ENCODE measurements at regions not wholly inside any gene's neighbourhood (a gene's known extent, or its start where the extent isn't known, plus 50 kb on each side); places are given as distances from the start of the nearest gene placed in this dataset.
"Not testable (repeated sequence)": the region's sequence is repeated elsewhere in the genome, so short reads cannot be mapped to it uniquely, and the experiment has no call there.

DNA sequence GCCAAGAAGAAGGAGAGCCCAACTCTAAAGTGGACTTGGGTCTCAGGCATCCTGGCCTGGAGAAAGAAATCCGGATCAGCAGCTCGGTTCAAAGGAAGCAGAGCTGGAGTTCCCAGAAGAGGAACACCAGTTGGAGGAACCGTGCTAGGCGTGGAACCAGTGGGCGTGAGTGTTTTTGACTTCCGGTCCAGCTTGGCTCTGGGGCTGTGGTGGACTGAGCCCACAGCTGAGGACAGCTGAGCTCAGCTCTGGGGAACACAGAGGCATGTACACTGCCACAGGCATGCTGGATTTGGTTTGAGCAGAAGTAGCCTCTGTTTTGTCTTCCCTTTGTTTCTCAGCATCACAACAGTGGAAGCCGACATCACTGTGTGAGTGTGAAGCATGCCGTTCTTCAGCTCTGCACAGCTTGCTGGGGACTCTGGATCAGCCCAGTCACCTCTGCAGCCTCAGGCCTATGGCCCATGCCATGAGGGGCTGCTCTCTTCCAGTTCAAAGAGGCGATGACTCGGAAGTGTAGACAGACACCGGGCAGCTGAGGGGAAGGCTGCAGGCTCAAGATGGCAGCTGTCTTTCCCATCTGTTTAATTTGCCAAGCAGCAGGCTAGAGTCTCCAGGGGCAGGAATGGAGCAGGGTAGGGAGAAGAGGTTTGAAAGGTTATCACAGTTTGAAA is 185.8 kb upstream of the UBE3A start:
- no peak for DNase-seq

DNA sequence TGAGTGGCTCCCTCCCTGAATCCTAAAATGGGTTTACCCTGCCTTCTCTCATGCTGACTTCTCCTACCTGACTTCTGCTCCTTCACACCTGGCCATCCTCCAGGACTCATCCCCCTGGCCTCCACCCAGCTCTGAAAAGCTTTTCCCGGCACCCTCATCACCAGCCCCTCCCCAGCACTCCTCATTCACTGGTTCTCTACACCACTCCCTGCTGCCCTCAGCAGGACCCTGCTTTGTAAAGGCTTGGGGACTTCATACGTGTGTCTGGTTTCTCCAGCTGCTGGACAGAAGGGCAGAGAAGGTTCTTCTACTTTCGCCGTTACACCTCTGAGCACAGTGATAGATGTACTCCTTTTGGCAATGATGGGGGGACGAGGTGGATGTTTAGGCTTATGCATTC is 184.9 kb upstream of the UBE3A start:
- DNase-seq = no peak

DNA sequence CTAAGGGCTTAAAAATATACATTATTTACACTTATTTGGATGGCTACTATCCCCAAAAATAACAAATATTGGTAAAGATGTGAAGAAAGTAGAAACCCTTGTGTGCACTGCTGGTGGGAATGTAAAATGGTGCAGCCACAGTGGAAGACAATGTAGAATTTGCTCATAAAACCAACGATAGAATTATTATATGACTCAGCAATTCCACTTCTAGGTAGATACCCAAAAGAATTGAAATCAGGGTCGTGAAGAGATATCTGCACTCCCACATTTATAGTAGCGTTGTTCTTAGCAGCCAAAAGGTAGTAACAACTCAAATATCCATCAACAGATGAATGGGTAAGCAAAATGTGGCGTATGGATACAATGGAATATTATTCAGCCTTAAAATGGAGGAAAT is 181.6 kb upstream of the UBE3A start:
- DNase-seq = no peak

DNA sequence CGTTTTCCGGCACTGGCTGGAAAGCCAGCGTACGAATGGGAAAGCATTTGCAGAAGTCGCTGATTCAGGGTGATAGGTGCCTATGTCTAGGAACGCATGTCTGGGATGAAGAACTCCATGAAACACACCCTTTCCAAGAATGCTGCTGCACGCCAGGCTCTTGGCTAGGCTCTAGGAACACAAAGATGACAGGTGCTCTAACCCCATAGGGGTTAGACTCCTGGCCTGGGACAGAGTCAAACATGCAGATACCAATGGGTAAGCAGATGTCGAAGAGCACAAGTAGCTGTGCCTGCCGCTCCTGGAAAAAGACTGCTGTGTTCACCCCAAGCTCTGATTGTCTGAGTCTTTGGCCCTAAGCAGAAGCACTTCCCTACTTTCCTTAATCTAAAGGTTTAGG is 180.9 kb upstream of the UBE3A start:
- DNase-seq = no peak

DNA sequence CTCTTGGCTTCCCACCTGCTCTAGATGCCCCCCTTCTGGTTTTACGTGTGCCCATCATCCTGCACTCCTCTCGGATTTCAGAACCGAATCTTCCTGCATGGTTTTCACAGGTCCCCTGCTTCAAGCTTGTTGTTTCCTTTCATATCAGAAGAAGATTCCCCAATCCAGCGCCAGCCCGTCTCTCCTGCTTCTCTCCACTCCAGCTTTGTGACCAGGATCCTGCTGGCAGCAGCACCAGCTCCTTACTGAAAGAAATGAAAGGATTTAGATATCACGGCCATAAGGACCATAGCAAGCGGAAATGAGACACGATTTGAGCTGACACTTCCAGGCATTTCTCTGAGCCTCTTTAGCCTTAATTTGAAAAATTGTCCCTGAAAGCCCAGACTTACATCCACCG is 180.3 kb upstream of the UBE3A start:
- DNase-seq = no peak

DNA sequence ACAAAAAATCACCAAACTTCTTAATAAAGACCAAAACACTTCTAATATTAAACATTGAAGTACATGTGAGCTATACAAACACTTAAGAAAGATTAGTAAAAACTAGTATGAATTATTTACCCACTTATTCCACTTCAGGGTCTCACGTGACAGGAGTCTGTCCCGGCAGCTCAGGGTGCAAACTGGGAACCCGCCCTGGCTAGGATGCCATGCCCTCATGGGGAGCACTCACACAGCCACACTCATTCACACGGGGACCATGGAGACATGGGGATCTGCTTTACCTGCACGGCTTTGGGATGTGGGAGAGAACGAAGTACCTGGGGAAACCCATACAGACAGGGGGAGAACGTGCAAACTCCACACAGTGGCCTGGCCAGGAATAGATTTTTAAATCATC is 179.3 kb upstream of the UBE3A start:
- DNase-seq = no peak

DNA sequence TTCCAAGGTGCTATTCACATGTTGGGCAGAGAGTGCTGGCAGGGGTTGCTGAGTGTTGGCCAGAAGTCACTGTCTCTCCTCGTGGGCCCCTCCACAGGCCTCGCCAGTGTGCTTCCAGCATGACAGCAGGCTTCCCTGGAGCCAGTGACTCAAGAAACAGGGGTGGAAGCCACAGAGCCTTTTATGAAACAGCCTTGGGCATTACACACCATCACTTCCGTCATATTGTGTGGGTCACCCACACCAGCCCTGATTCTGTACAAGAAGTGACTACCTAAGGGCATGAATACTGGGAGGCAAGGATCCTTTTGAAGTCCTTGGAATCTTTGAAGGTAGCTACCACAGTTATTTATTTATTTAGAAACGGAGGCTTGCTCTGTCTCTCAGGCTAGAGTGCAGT is 177.6 kb upstream of the UBE3A start:
- DNase-seq = no peak

DNA sequence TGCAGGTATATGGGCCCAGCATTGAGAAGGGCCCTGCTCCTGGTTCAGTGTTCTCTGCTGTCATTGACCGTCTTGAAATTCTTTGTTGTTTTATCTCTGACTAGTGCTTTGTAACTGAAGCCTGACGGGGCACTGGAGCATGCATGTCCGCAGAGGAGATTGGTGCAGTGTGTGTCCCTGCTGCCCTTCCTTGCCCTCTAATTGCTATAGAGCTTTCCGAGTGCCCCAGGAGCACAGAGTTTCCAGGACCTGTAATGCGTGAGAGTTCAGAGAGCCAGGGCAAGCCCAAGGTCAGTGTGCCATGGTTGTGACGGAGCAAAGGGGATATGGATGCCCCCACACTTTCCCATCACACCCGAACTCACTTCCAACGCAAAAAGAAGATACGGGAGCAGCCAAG is 174.3 kb upstream of the UBE3A start:
- DNase-seq = no peak

DNA sequence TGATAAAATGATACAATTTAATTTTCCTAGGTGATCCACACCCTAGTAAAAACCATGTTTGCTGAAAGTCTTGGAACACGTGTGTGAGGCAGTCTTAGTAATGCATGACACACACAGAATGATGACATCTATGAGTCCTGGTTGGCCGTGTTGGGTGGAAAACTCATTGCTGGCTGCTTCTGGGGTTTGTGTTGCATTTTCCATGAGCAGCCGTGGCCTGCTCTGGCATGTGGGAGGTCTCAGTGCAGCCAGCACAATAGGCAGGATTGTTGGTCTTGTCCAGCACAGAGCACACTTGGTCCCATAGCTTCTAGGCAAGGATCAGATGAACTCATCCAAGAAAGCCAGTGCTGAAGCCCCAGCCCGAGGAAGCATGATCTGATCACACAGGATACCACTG is 172.8 kb upstream of the UBE3A start:
- no peak for DNase-seq

DNA sequence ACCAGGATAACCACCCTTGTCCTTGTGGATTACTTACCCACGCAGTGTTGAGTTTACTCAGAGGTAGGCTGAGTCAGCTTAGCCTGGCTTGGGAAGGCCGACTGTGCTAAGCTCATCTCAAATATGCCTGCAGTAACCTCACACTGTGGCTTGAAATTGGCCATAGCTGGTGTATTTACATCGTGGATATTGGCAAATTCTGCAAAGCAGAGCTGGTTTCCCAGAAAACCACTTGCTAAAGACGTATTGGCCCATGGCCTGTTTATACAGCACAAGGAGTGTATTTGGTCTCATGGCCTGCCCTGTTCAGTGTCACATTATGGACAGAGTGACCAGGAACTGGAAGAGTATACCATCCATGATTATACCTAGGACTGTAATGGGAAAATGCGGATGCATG is 170.5 kb upstream of the UBE3A start:
- no peak for DNase-seq

DNA sequence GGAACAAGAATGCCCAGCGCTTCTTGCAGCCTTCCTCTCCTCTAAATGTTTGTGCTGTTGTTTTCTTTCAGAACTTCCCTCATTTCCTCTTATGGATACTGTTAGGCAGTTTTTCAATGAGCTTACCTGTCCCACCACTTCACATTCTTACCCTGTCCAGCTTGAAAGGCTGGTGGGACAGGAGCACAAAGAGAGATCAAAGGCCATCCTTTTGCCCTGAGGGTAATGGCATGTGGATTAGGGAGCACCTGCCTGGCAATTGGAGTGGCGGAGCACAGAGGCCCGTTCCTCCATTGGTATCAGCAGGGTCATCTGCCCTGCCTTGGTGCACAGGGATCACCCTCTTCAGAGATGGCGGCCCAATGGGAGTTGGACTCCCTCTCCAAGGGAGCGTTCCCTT is 170.1 kb upstream of the UBE3A start:
- DNase-seq = no peak

DNA sequence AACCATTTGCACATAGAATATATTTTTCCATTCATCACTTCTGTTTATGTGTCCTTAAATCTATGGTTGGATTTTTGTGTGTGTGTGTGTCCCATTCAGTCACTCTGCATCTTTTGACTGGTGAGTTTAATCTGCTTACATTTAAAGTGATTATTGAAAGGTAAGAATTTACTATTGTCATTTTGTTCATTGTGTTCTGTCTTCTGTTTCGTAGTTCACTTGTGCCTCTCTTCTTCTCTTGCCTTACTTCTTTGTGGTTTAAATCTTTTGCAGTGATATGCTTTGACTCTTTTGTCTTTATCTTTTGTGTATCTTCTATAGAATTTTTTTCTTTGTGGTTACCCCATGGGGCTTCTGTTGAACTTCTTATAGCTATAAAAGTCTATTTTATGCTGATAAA is 166.3 kb upstream of the UBE3A start:
- DNase-seq = no peak

DNA sequence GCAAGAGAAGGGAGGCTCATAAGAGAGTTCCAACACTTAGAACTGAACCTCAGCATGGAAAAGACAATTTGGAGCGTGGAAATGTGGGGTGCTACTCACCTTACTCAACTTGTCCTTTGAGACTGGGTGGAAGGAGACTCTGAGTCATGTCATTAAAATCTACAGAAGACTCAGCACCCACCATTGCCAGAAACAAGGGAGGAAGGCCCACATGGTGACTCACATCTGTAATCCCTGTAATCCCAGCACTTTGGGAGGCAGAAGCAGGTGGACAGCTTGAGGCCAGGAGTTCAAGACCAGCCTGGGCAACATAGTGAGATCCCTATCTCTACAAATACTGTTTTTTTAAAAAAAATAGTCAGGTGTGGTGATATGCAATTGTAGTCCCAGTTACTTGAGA is 161.9 kb upstream of the UBE3A start:
- peak; percentile 25 for DNase-seq

DNA sequence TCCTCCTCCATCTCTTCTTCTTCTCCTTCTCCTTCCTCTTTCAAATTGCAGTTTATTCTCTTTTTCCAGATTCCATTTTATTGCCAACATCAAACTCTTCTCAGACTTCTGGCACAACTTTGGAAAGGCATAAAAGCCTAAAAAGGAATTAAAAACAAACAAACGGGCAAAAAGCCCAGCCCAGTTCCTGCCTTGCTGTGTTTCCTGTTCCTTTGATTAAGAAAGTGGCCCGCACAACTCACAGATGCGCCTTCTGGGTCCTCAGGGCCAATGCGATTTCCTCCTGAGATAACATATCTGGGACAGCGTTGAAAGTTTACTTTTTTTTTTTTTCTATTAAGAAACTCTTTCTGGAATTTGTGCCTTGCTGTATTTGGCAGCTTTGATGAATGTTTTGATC is 158.7 kb upstream of the UBE3A start:
- DNase-seq = no peak

DNA sequence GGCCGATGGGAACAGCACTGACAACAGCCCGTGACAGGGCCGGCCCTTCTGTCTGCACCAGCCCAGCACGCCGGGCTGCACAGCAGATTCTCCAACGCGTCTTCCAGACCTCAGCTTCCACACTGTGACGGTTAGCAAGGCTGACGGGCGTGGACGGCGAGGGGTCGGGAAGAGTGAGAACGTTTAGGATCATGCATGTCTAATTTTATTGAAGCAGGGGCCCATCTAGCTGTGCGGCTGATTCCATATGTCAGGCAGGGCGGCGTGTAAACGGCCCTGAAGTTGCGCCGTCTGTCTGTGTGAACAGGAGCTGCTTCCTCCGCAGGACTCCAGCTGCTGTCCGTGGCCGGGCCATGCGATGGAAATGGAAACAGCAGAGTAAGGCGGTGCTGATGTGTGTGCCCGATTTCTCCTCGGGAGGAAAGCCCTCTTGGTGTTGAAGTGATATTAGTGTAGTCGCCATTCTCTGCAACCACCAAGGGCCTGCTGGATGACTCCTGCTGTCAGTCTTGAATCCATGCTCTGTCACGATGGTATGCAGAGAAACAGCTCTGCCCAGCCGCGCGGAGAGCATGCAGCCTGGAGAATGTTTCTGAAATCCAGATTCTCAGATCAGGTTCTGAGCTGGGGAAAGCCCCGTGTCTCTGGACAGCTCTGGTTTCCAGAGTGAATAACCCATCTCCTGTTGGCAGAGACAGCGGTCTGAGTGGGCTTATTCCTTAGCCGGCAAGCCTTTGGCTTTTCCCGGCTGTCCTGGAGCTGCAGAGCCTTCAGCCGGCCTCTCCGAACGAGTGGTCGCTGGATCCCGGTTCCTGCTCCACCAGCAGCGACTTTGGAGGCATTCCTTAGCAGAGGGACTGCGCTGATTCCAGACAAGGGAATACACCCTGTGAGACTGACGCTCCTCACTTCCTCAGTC is 158.1 kb upstream of the UBE3A start:
- peak; percentile 44 for DNase-seq

DNA sequence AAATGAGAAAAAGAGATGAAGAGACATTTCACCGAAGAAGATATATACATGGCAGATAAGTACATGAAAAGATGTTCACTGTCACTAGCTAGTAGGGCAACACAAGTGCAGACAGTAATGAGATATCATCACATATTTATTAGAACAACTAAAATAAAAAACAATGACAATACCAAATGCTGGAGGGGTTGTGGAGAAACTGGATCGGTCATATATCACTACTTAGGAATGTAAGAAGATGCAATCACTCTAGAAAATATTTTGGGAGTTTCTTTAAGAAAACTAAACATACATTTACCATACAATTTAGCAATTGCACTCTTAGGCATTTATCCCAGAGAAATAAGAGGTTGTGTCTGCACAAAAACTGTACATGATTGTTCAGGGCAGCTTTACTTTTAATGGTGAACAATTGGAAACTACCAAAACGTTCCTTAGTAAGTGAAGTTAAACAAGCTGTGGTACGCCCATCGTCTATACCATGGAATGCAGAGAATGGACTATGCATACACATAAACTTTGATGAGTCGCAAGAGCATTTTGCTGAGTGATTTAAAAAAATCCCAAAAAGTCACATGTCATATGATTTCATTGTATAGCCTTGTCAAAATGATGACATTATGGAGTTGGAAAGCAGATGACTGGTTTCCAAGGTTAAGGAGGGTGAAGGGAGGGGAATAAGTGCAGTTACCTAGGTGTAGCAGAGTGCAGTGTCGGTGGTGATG is 149.0 kb upstream of the UBE3A start:
- DNase-seq = peak; percentile 16

DNA sequence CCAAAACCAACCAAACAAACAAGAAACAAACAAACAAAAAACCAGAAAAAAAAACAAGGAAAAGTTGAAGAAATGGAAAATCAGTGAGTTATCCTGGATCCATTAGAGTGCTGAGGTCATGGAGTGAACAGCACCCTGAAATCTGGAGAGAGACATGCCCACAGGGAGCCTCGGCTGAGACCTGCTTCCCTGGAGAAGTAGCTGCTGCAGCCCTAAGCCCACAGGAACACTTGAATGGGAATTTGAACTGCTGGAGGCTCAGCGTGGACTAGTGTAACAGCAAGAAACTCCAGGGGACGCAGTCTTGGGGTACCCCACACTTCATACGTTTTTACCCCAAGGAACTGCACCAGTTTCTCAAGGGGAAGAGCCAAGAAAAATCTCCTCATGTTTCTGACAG is 144.1 kb upstream of the UBE3A start:
- no peak for DNase-seq

DNA sequence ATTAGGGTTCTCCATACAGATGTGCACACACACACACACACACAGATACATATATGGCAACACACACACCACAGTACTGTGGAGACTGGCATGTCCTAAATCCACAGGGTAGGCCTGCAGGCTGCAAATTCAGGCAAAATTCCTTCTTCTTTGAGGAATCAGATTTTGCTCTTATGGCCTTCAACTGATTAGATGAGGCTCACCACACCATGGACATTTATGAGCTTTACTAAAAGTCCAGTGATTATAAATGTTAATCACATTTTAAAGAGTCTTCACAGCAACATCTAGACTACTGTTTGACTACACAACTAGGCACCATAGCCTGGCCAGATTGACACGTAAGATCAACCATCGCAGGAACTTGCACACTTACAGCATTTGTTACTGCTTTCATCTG is 140.3 kb upstream of the UBE3A start:
- no peak for DNase-seq

DNA sequence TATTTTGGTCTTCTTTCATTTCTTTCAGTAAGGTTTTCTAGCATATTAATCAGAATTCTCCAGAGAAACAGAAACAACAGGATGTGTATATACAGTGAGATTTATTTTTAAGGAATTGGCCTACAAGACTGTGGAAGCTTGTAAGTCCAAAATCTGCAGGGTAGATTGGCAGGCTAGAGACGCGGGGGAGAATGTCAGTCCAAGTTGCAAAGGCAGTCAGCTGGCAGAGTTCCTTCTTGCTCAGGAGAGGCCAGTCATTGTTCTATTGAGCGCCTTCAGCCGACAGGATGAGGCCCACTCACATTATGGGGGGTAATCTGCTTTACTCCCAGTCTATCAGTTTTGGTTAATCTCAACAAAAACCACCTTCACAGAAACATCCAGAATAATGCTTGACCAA is 133.4 kb upstream of the UBE3A start:
- no peak for DNase-seq

DNA sequence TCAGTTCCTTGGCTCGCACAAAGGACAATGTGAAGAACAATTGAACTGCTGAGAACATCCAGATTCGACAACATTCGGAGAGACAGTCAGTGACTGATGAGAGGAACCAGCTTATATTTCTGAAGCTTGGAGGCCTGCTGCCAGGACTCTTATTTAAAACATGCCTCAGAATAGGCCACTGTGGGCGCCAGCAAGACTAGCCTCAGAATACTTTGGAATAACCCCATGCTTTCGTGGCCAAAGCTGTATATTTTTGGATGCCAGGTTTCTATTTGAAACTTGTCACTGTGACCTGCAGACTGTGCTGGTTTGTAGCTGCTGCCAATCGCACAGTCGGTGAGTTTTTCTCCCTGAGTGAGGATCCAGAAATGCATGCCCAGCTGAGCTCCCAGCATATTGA is 129.9 kb upstream of the UBE3A start:
- no peak for DNase-seq

DNA sequence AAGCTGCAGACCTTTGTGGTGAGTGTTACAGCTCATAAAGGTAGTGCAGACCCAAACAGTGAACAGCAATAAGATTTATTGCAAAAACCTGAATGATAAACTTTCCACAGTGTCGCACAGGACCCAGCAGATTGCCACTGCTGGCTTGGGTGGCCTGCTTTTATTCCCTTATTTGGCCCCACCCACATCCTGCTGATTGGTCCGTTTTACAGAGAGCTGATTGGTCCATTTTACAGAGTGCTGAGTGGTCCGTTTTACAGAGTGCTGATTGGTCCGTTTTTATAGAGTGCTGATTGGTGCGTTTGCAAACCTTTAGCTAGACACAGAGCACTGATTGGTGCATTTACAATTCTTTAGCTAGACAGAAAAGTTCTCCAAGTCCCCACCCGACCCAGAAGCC is 127.7 kb upstream of the UBE3A start:
- not testable (repeated sequence) for DNase-seq

DNA sequence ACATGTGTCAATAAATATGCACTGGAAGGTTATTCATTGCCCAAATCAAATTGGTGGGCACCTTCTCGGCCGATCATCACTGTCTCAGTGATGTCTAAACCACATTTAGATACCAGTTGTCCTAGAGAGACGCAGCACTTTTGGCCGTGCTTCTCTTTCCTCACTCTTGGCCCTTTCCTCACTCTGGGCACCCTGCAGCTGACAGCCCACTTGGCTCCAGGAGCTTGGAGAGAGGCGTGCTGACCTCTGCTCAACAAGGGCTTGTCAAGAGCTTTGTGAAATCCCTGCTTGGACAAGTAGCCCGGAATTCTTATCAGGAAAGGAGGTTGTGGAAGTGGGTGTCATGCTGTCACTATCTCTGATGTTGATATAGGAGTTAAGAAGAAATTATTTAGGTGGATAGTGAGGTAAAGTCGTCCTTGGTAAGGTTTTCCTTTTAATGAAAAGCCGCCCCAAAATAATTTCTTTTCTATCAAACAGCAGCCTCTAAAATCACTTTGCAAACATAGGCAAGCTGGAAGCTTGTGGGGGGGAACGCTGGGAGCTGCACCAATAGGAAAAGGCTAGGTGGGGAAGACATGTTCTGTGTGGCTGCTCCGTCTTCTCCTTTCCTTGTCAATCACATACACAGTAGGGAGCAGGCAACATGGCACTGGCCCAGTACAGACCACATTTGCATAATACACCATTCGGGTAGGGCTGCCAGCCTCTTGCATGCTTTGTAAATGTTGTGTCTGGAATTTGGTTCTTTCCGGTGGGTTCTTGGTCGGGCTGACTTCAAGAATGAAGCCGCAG is 126.8 kb upstream of the UBE3A start:
- no peak for DNase-seq

DNA sequence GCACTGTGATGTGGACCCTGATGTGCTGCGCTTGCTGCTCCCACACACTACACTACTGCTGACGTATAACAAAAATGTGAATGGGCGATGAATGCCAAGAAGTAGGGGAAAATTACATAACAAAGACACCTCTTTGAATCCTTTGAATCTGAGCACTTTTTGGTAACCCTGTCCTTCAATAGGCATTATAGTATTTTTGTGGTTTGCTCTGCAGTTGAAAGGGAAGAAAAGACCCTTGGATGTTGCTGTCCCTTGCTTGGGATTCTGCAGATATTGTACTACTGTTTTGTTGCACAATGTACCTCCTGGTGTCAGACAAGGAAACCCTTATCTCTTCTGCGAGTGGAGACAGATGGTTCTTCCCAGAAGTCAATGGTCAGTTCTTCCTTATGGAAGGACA is 124.8 kb upstream of the UBE3A start:
- DNase-seq = no peak
